Endothelial cell of umbilical vein (primary cell): ENCODE measurements at regions not wholly inside any gene's neighbourhood (a gene's known extent, or its start where the extent isn't known, plus 50 kb on each side); places are given as distances from the start of the nearest gene placed in this dataset.

Experiments used
- BruUV-seq: library from RNA; stranded (reverse); fragments of 400-500 nt; replicated peaks from 2 replicates; lab custom pipeline; 2021; lab: Mats Ljungman, UMichigan
- CTCF ChIA-PET: fragments of 300-600, 350-600 bp; sonication (Branson Sonifier 250); formaldehyde crosslinking; loops from one replicate; lab custom pipeline; 2021; ENCODE audit warnings: antibody characterized with exemption, inconsistent platforms; lab: Charles Lee
- POLR2A ChIA-PET: fragments of 300-600, 350-600 bp; sonication (Branson Sonifier 250); formaldehyde crosslinking; loops from one replicate; lab custom pipeline; 2021; ENCODE audit warnings: antibody characterized with exemption, inconsistent platforms; lab: Charles Lee
- DNase-seq: peaks from one replicate; pipeline ENCODE4 v3.0.0-alpha.2; 2011; ENCODE audit warnings: low read depth, low spot score
- FAIRE-seq: peaks from 2 replicates; lab custom pipeline; 2011; peaks lifted over from hg19 to GRCh38; lab: Jason Lieb, UNC
- H2AFZ ChIP-seq: 2 replicates; pipeline ENCODE4 v1.6.0; 2012; ENCODE audit warnings: low read depth, low read length, control low read depth, inconsistent platforms
- H3K27ac ChIP-seq: 2 replicates; pipeline ENCODE4 v1.5.1; 2011; ENCODE audit warnings: low read depth, mild to moderate bottlenecking, control low read depth, low read length, moderate library complexity; ENCODE audit not compliant: insufficient read depth
- H3K27me3 ChIP-seq, 2 experiments: 2 replicates each; pipeline versions ENCODE4 v1.6.0 to v1.6.1; 2011; ENCODE audit warnings: low read length in 2 of 2, mixed read lengths in 1 of 2; ENCODE audit not compliant: control insufficient read depth in 2 of 2, insufficient read depth in 2 of 2
- H3K36me3 ChIP-seq, 2 experiments: 2 replicates in 1 of 2; 3 replicates in 1 of 2; pipeline ENCODE4 v1.5.1; 2011; ENCODE audit warnings: low read length in 2 of 2, mild to moderate bottlenecking in 1 of 2, moderate library complexity in 1 of 2; ENCODE audit not compliant: control insufficient read depth in 2 of 2, insufficient read depth in 2 of 2; ENCODE audit errors: extremely low read depth in 1 of 2
- H3K4me1 ChIP-seq: 3 replicates; pipeline ENCODE4 v1.5.1; 2011; ENCODE audit warnings: mild to moderate bottlenecking, low read length; ENCODE audit not compliant: control insufficient read depth, insufficient read depth; ENCODE audit errors: extremely low read depth
- H3K4me2 ChIP-seq: 2 replicates; pipeline ENCODE4 v1.6.1; 2011; ENCODE audit warnings: low read length, control low read depth, mixed read lengths; ENCODE audit not compliant: insufficient read depth
- H3K4me3 ChIP-seq, 3 experiments: fragments of 200-600 bp in 1 of 3; sonication (generic), shearing (Covaris generic) in 1 of 3; replicated peaks in 1 of 3; 2 replicates each; pipeline ENCODE4 v1.5.1; 2011 to 2016; ENCODE audit warnings: control low read depth in 3 of 3, low read length in 3 of 3, mild to moderate bottlenecking in 2 of 3, inconsistent platforms in 1 of 3, low read depth in 1 of 3, moderate library complexity in 1 of 3; ENCODE audit not compliant: insufficient read depth in 1 of 3
- H3K79me2 ChIP-seq: 2 replicates; pipeline ENCODE4 v1.6.0; 2012; ENCODE audit warnings: low read length, inconsistent platforms; ENCODE audit not compliant: control insufficient read depth, insufficient read depth
- H3K9ac ChIP-seq: replicated peaks from 2 replicates; pipeline ENCODE3; 2011; ENCODE audit warnings: low read length, control low read depth; ENCODE audit not compliant: insufficient read depth; ENCODE audit errors: extremely low read depth
- H3K9me1 ChIP-seq: replicated peaks from 3 replicates; pipeline ENCODE4 v1.6.0; 2011; ENCODE audit warnings: mild to moderate bottlenecking, low read length; ENCODE audit not compliant: control insufficient read depth, insufficient read depth; ENCODE audit errors: extremely low read depth
- H3K9me3 ChIP-seq: replicated peaks from 2 replicates; pipeline ENCODE4 v1.5.1; 2012; ENCODE audit warnings: low read length, inconsistent platforms; ENCODE audit not compliant: control insufficient read depth, insufficient read depth
- H4K20me1 ChIP-seq: replicated peaks from 2 replicates; pipeline ENCODE3; 2011; ENCODE audit warnings: mild to moderate bottlenecking, low read length; ENCODE audit not compliant: control insufficient read depth, insufficient read depth; ENCODE audit errors: extremely low read depth
- CTCF ChIP-seq, 2 donors: IDR thresholded peaks; 1 replicate in 1 of 2; 2 replicates in 1 of 2; pipeline ENCODE4 v1.5.1; 2011; ENCODE audit warnings: low read length in 2 of 2, mild to moderate bottlenecking in 2 of 2, moderate library complexity in 2 of 2, control low read depth in 1 of 2, inconsistent platforms in 1 of 2, low read depth in 1 of 2; ENCODE audit not compliant: insufficient read depth in 1 of 2; ENCODE audit errors: extremely low read depth in 1 of 2
- EZH2 ChIP-seq: IDR thresholded peaks from 2 replicates; pipeline ENCODE4 v1.6.1; 2012; ENCODE audit warnings: borderline replicate concordance, low read depth, mild to moderate bottlenecking, moderate library complexity, low read length, inconsistent platforms; ENCODE audit not compliant: severe bottlenecking
- FOS ChIP-seq: IDR thresholded peaks from 2 replicates; pipeline ENCODE4 v1.6.1; 2011; ENCODE audit warnings: mild to moderate bottlenecking, low read length, moderate library complexity, borderline replicate concordance; ENCODE audit not compliant: insufficient read depth
- GATA2 ChIP-seq: IDR thresholded peaks from 2 replicates; pipeline ENCODE4 v1.7.0; 2011; ENCODE audit warnings: low read depth, mild to moderate bottlenecking, moderate library complexity, mixed read lengths, low read length; ENCODE audit not compliant: insufficient read length, insufficient read depth
- JUN ChIP-seq: IDR thresholded peaks from 2 replicates; pipeline ENCODE4 v1.6.1; 2011; ENCODE audit warnings: borderline replicate concordance, low read depth; ENCODE audit not compliant: insufficient read length, insufficient read depth
- MAX ChIP-seq: IDR thresholded peaks from 2 replicates; pipeline ENCODE4 v1.6.1; 2011; ENCODE audit not compliant: insufficient read depth, insufficient read length
- MYC ChIP-seq: IDR thresholded peaks from one replicate; pipeline ENCODE4 v1.6.1; 2011; ENCODE audit warnings: mild to moderate bottlenecking, low read depth, low read length
- POLR2A ChIP-seq: IDR thresholded peaks from 2 replicates; pipeline ENCODE4 v1.6.1; 2012; ENCODE audit warnings: low read depth, mild to moderate bottlenecking, control low read depth, low read length
- POLR2AphosphoS5 ChIP-seq: IDR thresholded peaks from 2 replicates; pipeline ENCODE4 v1.6.1; 2012; ENCODE audit warnings: low read depth, mild to moderate bottlenecking, control low read depth, low read length, moderate library complexity; ENCODE audit not compliant: insufficient read depth
- dilution Hi-C: fragments of 300-500 bp; cut with MboI; formaldehyde crosslinking; loops from one replicate; pipeline ENCODE4 v1.15.0; 2019; ENCODE audit warnings: low sequenced_read_pairs; ENCODE audit not compliant: extremely low pct_ligation_motif_present
- intact Hi-C: fragments of 100-400 bp; cut with micrococcal nuclease; formaldehyde crosslinking; loops from one replicate; pipeline ENCODE4 v1.10.0; 2022

- Histone ChIP-seq H3K27me3 (no peaks in the 10 kb centered on the region), H2AFZ (no peak overlapping the region), H3K27ac (no peak overlapping the region), H3K79me2 (no peaks in the 10 kb centered on the region), H3K4me2 (no peak overlapping the region), H3K4me3 (no peak overlapping the region), H3K9ac (no peak overlapping the region), H4K20me1 (no peaks in the 10 kb centered on the region), H3K9me3 (peaks cover 3% of the 10 kb centered on the region), H3K4me1 (no peaks in the 10 kb centered on the region), H3K9me1 (no peaks in the 10 kb centered on the region), H3K36me3 (no peaks in the 10 kb centered on the region)
- intact Hi-C loops (no loop called here), dilution Hi-C loops (no loop called here)
- no peak for TF ChIP-seq POLR2A
- no peak for TF ChIP-seq GATA2
- TF ChIP-seq EZH2, result no peak
- TF ChIP-seq JUN, result no peak
- no peak for TF ChIP-seq FOS
- TF ChIP-seq MAX, result no peak
- TF ChIP-seq MYC, result no peak
- no peak for TF ChIP-seq POLR2AphosphoS5
- TF ChIP-seq CTCF (IDR thresholded peaks at IDR 0.05; ENCODE audit: extremely low read depth in 1 of 2, insufficient read depth in 1 of 2, low read depth in 1 of 2, low read length in 2 of 2), result no peak
- ChIA-PET CTCF (no interaction called here), POLR2A (no interaction called here)
- no peak for FAIRE-seq
- no TSS peak for BruUV-seq
- DNase-seq, result no peak
These were observed 565.8 kb upstream of the COBL start for GRCh38 chr7:51882412-51882811.
